ENCODE measurements at regions not wholly inside any gene's neighbourhood (a gene's known extent, or its start where the extent isn't known, plus 50 kb on each side); places are given as distances from the start of the nearest gene placed in this dataset.
"Not testable (repeated sequence)": the region's sequence is repeated elsewhere in the genome, so short reads cannot be mapped to it uniquely, and the experiment has no call there.

- not testable (repeated sequence) for H3K27me3 ChIP-seq (replicated peaks); H3K27ac ChIP-seq; H3K36me3 ChIP-seq; DNase-seq (ENCODE audit: low read depth in 1 of 2, low spot score in 2 of 2); H3K9me3 ChIP-seq (replicated peaks); H3K4me1 ChIP-seq (replicated peaks); H3K4me3 ChIP-seq
These were observed 3051.6 kb downstream of the RPIA start for GRCh38 chr2:91742973-91743490.

GRCh38 chr2:91743910-91744309 lies 3052.4 kb downstream of the RPIA start:
- not testable (repeated sequence) for H3K9me3 ChIP-seq (replicated peaks); H3K27me3 ChIP-seq (replicated peaks); H3K36me3 ChIP-seq; H3K4me1 ChIP-seq (replicated peaks); DNase-seq (ENCODE audit: low read depth in 1 of 2, low spot score in 2 of 2); H3K4me3 ChIP-seq; H3K27ac ChIP-seq

- not testable (repeated sequence) for H3K27me3 ChIP-seq (replicated peaks); H3K4me3 ChIP-seq; H3K9me3 ChIP-seq (replicated peaks); H3K27ac ChIP-seq; H3K4me1 ChIP-seq (replicated peaks); DNase-seq (ENCODE audit: low read depth in 1 of 2, low spot score in 2 of 2); H3K36me3 ChIP-seq
These were observed 3053.2 kb downstream of the RPIA start for GRCh38 chr2:91744700-91745141.

DNA sequence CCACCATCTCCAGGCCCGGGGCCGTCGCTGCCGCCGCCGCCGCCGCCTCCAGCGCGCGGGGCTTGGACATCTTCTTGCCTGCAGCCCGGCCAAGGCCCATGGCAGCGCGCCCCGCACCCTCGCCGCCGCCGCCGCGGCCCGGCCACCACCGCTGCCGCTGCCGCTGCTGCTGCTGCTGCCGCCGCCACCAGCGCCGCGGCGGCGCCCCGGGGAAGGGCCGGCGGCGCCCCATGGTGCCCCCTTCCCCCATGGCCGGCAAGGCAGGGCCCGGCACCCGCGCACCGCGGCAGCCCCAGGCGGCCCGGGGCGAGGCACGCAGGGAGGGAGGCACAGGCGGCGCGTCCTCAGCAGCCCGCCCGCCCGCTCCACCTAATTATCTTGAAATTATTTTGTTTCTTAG lies 3057.4 kb downstream of the RPIA start:
- Histone ChIP-seq H3K4me1 (replicated peaks) (no peaks in the 10 kb centered on the region), H3K36me3 (no peaks in the 10 kb centered on the region), H3K9me3 (replicated peaks) (no peaks in the 10 kb centered on the region), H3K4me3 (no peak overlapping the region), H3K27me3 (replicated peaks) (no peaks in the 10 kb centered on the region; the same call in 1 of the 2 replicates), H3K27ac (no peak overlapping the region)
- DNase-seq (ENCODE audit: low read depth in 1 of 2, low spot score in 2 of 2), result no peak

GRCh38 chr2:91749665-91750064 lies 3058.2 kb downstream of the RPIA start:
- not testable (repeated sequence) for H3K27ac ChIP-seq; H3K4me1 ChIP-seq (replicated peaks); DNase-seq (ENCODE audit: low read depth in 1 of 2, low spot score in 2 of 2); H3K9me3 ChIP-seq (replicated peaks); H3K27me3 ChIP-seq (replicated peaks); H3K36me3 ChIP-seq; H3K4me3 ChIP-seq

GRCh38 chr2:91759361-91759941 lies 3068.0 kb downstream of the RPIA start:
- not testable (repeated sequence) for H3K27me3 ChIP-seq (replicated peaks); H3K27ac ChIP-seq; H3K9me3 ChIP-seq (replicated peaks); H3K36me3 ChIP-seq; DNase-seq (ENCODE audit: low read depth in 1 of 2, low spot score in 2 of 2); H3K4me3 ChIP-seq; H3K4me1 ChIP-seq (replicated peaks)

- H3K27ac ChIP-seq; H3K4me1 ChIP-seq (replicated peaks); H3K27me3 ChIP-seq (replicated peaks); DNase-seq (ENCODE audit: low read depth in 1 of 2, low spot score in 2 of 2); H3K36me3 ChIP-seq; H3K4me3 ChIP-seq; H3K9me3 ChIP-seq (replicated peaks): not testable (repeated sequence)
These were observed 3069.2 kb downstream of the RPIA start for GRCh38 chr2:91760672-91761071.

DNA sequence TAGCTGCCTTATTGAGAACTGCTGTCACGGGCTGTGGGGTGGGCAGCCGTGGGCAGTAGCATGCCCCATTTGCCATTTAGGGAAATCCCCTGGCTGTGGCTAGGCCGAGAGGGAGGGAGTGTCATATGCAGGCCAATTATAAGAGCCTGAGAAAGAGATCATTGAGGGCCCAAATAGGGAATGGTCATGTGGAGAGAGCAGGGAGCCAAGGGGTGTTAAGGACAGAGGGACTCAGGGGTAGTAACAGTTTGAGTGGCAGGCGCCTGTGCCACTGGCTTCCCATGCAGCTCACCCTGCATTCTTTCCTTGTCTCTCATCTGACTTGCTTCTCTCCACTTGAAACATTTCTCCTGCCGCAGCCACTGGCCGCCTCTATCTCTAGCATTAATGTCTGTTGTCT lies 3070.8 kb downstream of the RPIA start:
- not testable (repeated sequence) for H3K27ac ChIP-seq; H3K9me3 ChIP-seq (replicated peaks); H3K36me3 ChIP-seq; DNase-seq (ENCODE audit: low read depth in 1 of 2, low spot score in 2 of 2); H3K4me3 ChIP-seq; H3K27me3 ChIP-seq (replicated peaks); H3K4me1 ChIP-seq (replicated peaks)

DNA sequence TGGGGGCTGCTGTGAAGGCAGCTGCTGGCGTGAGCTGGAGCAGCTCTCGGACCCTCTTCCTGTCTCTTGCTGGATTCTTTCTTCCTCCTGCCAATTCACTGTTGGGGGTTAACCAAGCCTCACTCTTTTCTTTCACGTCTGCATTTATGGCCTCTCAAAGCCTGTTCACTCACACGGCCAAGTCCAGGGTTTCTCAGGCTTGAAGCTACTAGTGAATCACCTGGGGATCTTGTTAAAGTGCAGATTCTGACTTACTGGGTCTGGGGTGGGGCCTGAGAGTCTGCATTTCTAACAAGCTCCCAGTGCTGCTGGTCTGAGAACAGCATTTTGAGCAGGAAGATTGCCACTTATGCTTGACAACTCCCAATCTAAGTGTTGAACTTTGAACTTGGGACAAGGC lies 3072.2 kb downstream of the RPIA start:
- not testable (repeated sequence) for H3K4me1 ChIP-seq (replicated peaks); H3K4me3 ChIP-seq; H3K27ac ChIP-seq; H3K27me3 ChIP-seq (replicated peaks); H3K9me3 ChIP-seq (replicated peaks); H3K36me3 ChIP-seq; DNase-seq (ENCODE audit: low read depth in 1 of 2, low spot score in 2 of 2)

DNA sequence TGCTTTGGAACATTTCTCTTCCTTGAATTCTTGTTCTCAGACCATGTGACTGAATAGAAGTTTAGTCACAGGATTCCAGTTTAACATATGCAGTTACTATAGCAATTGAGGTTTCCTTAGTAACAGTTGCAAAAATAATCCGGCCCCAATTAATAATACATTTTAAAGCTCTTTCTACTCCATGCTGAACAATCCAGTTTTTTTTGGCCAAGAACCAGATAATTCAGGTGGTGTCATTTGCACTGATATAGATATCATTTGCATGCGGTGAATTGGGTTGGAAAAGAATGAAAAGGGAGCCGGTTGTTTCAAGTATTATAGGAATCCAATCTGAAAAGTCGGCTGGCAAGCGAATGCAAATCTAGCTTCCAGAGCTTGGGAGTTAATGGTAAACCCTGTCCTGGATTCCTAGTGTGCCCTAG lies 3073.1 kb downstream of the RPIA start:
- H3K4me3 ChIP-seq; H3K9me3 ChIP-seq (replicated peaks); H3K4me1 ChIP-seq (replicated peaks); H3K36me3 ChIP-seq; H3K27me3 ChIP-seq (replicated peaks); DNase-seq (ENCODE audit: low read depth in 1 of 2, low spot score in 2 of 2); H3K27ac ChIP-seq: not testable (repeated sequence)

DNA sequence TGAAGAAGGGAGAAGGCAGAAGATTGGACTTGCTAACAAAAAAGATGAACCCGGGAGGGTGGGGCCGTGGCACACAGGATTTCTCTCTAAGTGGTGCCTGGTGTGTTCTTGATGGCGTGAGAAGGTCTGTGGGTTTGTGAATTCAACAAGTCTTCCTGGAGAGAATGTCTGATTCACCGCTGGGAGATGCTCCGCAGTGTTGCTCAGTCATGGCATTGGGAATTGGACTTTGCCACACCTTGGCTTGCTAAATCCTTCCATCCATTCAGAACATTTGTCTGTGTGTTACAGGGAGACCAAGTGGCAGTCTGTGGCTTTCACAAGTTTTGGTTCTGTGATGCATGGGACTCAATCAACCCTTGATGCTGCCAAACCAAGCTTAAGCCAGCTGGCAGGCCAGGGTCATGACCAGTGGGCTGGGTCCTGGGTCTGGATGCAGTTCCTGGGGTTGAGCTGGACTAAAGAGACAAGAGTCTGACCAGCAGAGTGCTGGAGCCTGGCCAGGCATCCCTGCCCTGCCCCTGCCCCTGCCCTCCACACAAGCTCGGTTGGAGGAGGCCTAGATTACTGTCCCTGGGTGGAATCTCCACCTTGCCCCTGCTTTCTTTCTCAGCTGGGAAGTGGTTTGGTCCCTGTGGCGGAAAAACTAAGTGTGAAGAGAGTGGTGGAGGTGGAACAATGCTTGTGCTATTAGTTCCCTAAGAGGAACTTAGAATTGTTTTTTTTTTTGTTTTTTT lies 3073.7 kb downstream of the RPIA start:
- H3K9me3 ChIP-seq (replicated peaks); H3K27me3 ChIP-seq (replicated peaks); H3K36me3 ChIP-seq; DNase-seq (ENCODE audit: low read depth in 1 of 2, low spot score in 2 of 2); H3K27ac ChIP-seq; H3K4me3 ChIP-seq; H3K4me1 ChIP-seq (replicated peaks): not testable (repeated sequence)

- H3K27me3 ChIP-seq (replicated peaks); H3K9me3 ChIP-seq (replicated peaks); H3K36me3 ChIP-seq; H3K4me3 ChIP-seq; H3K27ac ChIP-seq; H3K4me1 ChIP-seq (replicated peaks): not testable (repeated sequence)
- peak; percentile 73 to 81 for DNase-seq (ENCODE audit: low read depth in 1 of 2, low spot score in 2 of 2)
These were observed 3075.0 kb downstream of the RPIA start for GRCh38 chr2:91766349-91767048.

DNA sequence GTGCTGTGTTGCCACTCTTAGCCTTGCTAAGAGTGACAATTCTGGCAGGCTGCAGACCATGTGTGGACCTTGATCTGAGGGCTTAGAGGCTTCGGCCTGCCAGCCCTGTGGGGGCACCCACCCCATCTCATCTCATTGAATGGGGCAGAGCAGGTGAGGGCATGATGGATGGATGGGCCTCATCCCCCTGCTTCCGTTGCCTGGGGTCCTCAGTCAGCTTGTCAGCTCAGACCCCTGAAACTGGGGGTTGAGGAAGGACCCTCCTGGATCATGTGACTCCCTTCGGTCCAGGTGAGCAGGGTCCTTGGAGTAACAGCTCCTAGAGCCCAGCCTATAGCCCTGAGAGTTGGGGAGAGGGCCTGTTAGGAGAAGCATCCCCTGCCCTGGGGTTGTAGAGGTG lies 3076.8 kb downstream of the RPIA start:
- not testable (repeated sequence) for H3K27ac ChIP-seq; H3K27me3 ChIP-seq (replicated peaks); H3K9me3 ChIP-seq (replicated peaks); H3K4me3 ChIP-seq; DNase-seq (ENCODE audit: low read depth in 1 of 2, low spot score in 2 of 2); H3K4me1 ChIP-seq (replicated peaks); H3K36me3 ChIP-seq

DNA sequence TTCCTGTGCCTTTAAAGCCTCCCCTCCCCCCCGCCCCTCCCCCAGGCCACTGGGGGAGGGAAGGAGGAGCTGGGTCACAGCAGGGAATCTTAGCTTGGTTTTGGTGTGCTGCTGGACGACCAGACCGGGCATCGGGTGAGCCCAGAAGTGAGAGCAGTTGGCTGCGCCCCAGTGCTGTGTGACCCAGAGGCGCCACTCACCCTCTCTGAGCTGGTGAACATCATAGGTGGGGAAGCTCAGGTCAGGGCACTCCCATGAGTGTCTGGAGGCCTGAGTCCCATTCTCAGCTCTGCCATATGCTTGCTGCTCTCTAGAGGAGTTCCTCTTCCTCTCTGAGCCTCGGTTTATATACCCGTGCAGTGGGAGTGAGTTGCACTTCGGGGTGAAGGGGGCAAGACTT lies 3077.5 kb downstream of the RPIA start:
- DNase-seq (ENCODE audit: low read depth in 1 of 2, low spot score in 2 of 2); H3K36me3 ChIP-seq; H3K27me3 ChIP-seq (replicated peaks); H3K4me1 ChIP-seq (replicated peaks); H3K9me3 ChIP-seq (replicated peaks); H3K4me3 ChIP-seq; H3K27ac ChIP-seq: not testable (repeated sequence)
